Activated T-cell treated with anti-CD3 and anti-CD28 coated beads, Interleukin-2, amount 50 U/mL, for 48 hours (primary cell): ENCODE measurements at regions not wholly inside any gene's neighbourhood (a gene's known extent, or its start where the extent isn't known, plus 50 kb on each side); places are given as distances from the start of the nearest gene placed in this dataset.

Experiments used
- DNase-seq, 2 experiments: peaks; one replicate each; pipeline ENCODE4 v3.0.0-alpha.2; 2020

GRCh38 chr14:81849714-81850113 lies 316.1 kb upstream of the SEL1L start:
- no peak for DNase-seq

GRCh38 chr14:81855007-81855406 lies 321.4 kb upstream of the SEL1L start:
- DNase-seq = no peak

- no peak for DNase-seq
These were observed 325.4 kb upstream of the SEL1L start for GRCh38 chr14:81859046-81859445.

GRCh38 chr14:81868172-81868571 lies 334.5 kb upstream of the SEL1L start:
- DNase-seq = no peak

- DNase-seq = no peak
These were observed 338.1 kb upstream of the SEL1L start for GRCh38 chr14:81871706-81872105.

- DNase-seq = no peak
These were observed 350.7 kb upstream of the SEL1L start for GRCh38 chr14:81884382-81884781.

GRCh38 chr14:81886588-81886987 lies 352.9 kb upstream of the SEL1L start:
- no peak for DNase-seq

- DNase-seq = no peak
These were observed 355.9 kb upstream of the SEL1L start for GRCh38 chr14:81889529-81889928.

- no peak for DNase-seq
These were observed 356.4 kb upstream of the SEL1L start for GRCh38 chr14:81890020-81890419.

GRCh38 chr14:81903477-81903876 lies 369.8 kb upstream of the SEL1L start:
- DNase-seq = no peak

GRCh38 chr14:81927070-81927469 lies 393.4 kb upstream of the SEL1L start:
- no peak for DNase-seq

- no peak for DNase-seq
These were observed 398.2 kb upstream of the SEL1L start for GRCh38 chr14:81931828-81932227.

GRCh38 chr14:81936348-81936747 lies 402.7 kb upstream of the SEL1L start:
- DNase-seq = no peak

- no peak for DNase-seq
These were observed 403.2 kb upstream of the SEL1L start for GRCh38 chr14:81936902-81937301.

- DNase-seq = no peak
These were observed 404.7 kb upstream of the SEL1L start for GRCh38 chr14:81938341-81938740.

- no peak for DNase-seq
These were observed 407.0 kb upstream of the SEL1L start for GRCh38 chr14:81940651-81941050.

GRCh38 chr14:81942071-81942470 lies 408.4 kb upstream of the SEL1L start:
- DNase-seq = no peak

GRCh38 chr14:81946375-81946774 lies 412.7 kb upstream of the SEL1L start:
- DNase-seq = no peak

- no peak for DNase-seq
These were observed 413.5 kb upstream of the SEL1L start for GRCh38 chr14:81946834-81947798.

- DNase-seq = no peak
These were observed 419.3 kb upstream of the SEL1L start for GRCh38 chr14:81952917-81953316.

GRCh38 chr14:81953419-81953818 lies 419.8 kb upstream of the SEL1L start:
- no peak for DNase-seq

GRCh38 chr14:81955123-81955522 lies 421.5 kb upstream of the SEL1L start:
- DNase-seq = no peak

- no peak for DNase-seq
These were observed 427.1 kb upstream of the SEL1L start for GRCh38 chr14:81960781-81961180.

- DNase-seq = no peak
These were observed 430.2 kb upstream of the SEL1L start for GRCh38 chr14:81963846-81964245.

- no peak for DNase-seq
These were observed 436.7 kb upstream of the SEL1L start for GRCh38 chr14:81970307-81970706.
